HG02938 (cell line): ENCODE measurements at regions not wholly inside any gene's neighbourhood (a gene's known extent, or its start where the extent isn't known, plus 50 kb on each side); places are given as distances from the start of the nearest gene placed in this dataset.

Experiments used
- ATAC-seq: cut with Tn5 transposase; IDR thresholded peaks from one replicate; pipeline ENCODE4 v1.9.1; 2021; ENCODE audit warnings: mild to moderate bottlenecking, moderate library complexity; ENCODE audit not compliant: unreplicated experiment

DNA sequence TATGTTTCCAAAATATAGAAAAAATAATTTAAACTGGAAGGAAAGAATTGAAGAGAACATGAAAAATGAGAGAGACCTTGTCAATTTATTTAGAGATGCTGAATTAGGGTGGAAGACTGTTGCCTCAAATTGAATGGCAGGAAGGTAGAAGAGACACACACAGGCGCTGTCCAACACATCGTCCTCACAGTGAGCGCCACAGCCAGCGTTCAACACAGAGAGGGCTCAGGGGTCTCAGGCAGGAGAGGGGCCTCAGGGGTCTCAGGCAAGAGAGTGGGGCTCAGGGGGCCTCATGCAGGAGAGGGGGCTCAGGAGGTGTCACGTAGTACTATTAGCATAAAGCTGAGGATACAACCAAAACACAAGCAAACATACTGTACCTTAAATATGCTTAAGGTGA lies 65.7 kb downstream of the TMEM18 start:
- no peak for ATAC-seq

DNA sequence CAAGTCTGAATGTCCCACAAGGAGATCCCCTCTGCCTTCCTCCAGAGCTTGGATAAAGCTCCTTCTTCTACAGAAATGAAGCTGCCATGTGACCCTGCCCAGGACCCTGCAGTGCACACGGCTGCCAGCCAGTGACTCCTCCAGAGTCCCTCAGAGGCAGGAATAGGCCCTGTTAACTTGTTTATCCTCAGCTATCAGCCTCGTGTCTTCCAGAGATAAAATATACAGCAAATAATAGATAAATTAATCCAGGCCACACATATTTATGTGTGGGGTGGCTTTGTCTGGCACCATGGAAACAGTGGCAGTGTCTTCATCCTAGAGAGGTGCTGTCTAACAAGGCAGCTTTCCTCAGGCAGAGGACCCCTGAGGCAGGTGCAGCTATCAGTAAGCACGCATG lies 66.7 kb downstream of the TMEM18 start:
- no peak for ATAC-seq

DNA sequence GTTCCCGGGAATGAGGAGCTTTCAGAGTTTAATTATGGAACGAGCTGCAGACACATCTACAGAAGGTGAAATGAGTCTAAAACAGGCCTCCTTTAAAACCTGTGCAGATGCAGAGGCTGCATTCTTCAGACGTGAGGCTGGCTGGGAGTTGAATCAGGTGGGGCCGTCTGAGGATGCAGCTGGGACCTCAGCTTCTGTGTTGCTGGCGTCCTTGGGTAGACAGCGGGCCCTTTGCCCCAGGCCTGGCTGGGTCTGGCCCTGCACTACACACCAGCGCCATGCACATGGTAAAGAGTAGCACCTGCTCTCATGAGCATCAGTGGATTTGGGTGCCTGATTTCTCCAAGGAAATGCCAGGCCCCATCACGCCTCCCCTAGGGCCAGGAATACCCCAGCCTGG lies 67.3 kb downstream of the TMEM18 start:
- ATAC-seq, result no peak

DNA sequence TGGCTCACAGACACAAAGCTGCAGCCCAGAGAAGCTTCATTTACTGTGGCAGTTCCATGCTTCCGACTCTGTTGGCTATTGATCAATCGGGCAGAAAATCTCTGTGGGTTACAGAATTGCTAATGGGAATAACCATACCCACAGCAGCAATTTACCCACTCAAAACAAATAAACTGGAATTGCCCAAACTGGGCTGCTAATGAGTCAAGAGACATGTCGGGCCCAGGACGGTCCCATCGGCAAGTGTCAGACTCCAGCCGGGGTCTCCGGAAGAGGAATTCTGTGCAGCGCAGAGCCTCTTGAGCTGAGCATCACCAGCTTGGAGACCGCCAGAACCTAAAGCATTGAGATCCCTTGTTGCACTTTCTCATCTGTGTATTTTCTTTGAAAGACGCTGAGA lies 67.8 kb downstream of the TMEM18 start:
- ATAC-seq, result no peak

DNA sequence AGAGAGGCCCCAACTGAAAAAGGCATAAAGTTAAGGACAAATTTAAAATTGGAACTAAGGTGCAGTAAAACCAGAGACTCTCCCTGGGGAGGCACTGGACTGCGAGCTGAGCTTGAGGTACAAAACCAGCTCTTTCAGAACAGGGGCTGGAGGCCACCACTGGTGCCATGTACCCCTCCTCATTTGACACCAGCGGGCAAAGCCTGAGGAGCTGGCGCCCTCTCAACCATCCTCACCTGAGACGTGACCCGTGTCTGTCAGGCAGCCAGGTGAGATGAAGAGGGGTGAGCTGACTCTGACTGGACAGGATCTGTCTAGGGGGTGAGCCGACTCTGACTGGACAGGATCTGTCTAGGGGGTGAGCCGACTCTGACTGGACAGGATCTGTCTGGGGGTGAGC lies 68.5 kb downstream of the TMEM18 start:
- ATAC-seq, result no peak

DNA sequence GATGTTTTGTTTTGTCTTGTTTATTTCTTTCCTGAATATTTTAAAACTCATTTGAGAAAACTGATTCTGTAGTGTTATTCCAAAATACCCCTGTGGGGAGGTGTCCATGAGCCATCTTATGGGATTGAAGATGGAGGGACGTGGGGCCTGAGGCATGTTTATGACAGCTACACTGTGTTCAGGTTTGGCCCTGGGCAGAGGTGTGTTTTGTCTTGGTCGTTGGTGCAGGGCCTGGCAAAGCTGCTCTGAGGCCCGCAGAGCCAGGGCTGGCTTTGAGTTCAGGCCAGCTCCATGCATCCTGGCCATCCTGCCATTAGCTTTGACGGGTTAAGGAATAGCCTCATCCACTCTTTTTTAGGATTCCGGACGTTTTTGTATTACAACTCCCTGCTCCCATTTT lies 68.9 kb downstream of the TMEM18 start:
- no peak for ATAC-seq

DNA sequence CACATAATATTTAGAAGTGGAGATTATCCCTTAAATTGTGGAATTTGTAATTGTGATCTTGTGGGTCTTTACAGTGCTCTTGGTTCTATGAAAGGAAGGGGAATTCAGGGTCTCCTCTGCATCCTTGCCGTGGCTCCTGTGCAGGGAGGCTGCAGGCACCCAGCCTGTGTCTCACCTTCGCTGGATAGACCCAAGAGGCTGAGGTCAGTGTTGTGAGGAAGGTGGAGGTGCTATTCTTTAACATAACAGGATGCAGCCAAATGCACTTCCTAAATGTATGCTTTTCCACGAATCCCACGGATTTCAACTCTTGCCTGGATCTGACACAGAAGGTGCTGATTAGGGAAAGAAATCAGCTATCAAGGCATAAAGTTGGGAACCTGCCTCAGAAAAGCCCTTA lies 69.5 kb downstream of the TMEM18 start:
- ATAC-seq, result no peak

DNA sequence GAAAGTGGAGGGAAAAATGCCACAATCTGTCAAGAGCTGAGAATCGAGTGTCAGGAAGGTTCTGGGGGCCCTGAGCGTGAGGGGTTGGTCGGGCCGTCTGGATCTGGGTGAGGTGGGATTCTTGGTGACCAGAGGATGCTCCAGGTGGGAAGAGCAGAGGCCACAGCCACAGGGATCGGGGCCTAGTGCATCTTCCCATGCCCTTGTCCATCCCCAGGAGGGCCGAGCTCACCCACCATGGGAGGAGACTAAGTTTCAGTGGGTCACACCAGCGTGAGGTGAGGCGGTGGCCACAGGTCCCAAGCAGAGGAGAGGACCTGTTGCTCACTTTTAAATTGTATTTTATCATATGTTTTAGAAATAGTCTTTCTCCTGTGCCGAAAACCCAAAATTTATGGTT lies 70.0 kb downstream of the TMEM18 start:
- ATAC-seq, result no peak

DNA sequence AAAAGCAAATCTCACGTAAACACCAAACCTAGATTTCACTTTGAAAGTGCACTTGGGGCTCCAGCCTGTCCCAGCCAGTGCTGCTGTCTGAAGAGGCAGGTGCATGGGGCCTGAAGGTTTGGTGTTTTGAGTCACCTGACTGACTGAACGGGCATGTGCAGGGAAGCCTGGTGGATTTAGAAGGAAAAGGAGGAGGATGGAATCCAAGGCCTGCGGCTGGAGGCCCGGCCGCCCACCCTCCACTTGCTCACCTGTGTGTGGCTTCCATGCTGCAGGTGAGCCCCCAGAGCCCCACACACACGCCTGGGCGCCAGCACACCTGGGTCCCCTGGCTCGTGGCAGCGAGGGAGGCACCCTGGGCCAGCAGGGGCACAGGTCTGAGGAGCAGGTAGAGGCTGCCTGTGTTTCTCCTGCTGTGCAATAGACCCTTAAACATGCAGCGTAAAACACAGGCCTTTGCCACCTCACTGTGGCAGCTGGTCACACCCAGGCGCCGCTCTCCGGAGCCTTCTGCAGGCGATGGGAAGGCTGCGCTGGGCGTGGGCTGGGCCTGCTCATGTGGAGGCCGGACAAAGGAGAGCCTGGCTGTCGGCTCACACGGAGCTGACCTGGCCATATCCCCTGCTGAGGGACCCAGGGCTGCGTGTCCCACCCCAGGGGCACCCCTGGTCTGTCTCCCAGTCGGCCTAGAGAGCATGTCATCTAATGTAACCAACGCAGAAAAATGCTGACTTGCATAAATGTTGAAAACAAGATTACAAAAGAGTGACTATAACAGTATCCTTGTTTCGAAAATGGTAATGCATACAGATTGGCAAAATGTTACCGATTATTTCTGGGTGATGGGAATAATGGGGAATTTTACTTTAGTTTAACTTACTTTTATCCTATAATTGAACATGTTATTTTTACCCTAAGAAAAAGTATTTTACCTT lies 71.3 kb downstream of the TMEM18 start:
- no peak for ATAC-seq

DNA sequence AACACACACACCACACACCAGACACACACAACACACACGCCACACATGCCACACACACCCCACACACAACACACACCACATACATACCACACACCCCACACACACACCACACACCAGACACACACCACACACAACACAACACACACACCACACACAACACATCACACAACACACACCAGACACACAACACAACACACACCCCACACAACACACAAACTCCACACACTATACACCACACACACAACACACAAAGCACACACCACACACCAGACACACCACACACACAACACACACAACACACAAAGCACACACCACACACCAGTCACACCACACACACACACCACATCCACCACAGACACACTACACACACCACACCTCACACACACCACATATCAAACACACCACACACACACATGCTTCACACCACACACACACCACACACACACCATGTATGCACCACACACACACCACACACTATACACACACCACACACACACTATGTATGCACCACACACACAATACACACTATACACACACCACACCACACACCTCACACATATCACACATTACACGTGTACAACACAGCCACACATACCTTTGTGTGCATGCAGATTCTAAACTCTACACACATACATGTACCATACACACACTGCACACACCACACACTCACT lies 72.2 kb downstream of the TMEM18 start:
- no peak for ATAC-seq

DNA sequence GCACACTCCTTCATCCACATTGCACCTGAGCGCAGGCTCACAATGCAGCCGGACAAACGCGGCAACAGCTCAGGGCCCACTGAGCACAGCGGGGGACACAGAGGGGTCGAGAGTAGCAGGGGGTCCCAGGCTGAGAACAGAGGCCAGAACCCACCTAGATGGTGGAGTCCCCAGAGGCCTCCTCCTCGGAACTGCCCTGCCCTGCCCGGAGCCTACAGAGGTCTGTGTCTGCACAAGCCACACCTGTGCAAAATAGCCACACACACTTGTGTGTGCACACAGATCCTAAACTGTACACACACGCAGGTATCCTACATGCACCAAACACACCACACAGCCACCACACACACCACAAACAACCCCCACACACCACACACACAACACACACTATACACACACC lies 72.8 kb downstream of the TMEM18 start:
- no peak for ATAC-seq

DNA sequence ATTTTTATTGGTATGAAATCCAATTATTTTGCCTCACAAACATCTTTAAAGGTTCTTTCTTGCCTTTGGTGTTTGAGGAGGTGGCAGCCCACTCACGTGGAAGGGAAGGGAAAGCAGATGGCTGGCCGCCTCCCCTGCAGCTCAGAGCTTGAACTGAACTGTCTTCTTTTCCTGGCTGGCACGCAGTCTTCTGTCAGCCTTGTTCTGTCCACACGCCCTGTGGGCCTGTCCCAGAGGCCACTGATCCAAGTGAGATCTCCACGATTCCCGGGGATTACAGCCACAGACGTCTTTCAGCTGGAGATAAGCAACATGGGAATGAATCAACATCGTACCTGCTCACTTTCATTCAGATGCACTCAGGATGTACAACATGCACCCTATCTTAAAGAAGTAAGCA lies 73.3 kb downstream of the TMEM18 start:
- ATAC-seq, result no peak

DNA sequence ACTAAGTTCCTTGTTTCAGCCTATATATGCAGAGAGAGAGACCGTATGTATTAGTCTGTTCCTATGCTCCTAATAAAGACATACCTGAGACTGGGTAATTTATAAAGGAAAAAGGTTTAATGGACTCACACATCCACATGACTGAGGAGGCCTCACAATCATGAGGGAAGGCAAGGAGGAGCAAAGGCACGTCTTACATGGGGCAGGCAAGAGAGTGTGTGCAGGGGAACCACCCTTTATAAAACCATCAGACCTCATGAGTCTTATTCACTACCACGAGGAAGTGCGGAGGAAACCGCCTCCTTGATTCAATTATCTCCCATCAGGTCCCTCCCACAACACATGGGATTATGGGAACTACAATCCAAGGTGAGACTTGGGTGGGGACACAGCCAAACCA lies 73.8 kb downstream of the TMEM18 start:
- ATAC-seq, result no peak

DNA sequence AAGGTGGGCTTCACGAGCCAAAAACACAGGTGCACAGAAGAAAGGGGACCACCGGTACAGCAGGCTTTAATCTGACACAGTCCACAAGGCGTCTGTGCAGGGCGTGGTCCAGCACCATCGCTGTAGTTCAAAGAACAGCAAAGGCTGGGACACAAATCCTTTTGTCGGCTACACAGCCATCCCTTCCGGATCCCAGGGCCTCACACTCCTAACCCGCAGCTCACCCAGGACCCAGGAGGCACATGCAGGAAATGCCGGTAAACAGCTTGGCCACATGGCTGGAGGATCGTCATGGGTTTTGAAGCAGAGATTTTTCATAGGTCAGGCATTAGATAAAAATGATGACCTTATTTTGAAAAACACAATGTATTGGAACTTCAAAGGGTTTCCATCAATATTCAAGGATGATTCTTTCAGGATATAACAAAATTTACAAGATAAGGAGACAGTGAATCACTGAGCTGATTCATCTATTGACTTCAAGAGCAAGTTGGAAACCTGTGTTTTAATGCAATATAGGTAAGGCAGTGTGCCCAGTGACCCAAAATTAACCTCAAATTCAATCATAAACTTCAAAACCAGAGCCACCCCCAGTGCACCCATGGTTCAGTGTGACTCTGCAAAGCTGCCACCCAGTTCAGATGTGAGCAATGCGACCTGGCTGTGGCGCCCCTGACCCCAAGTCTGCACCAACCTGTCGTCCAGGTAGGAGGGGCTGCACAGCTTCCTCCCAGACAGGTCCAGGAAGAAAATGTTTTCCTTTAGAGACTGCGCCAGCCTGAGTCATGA lies 74.4 kb downstream of the TMEM18 start:
- ATAC-seq, result no peak

DNA sequence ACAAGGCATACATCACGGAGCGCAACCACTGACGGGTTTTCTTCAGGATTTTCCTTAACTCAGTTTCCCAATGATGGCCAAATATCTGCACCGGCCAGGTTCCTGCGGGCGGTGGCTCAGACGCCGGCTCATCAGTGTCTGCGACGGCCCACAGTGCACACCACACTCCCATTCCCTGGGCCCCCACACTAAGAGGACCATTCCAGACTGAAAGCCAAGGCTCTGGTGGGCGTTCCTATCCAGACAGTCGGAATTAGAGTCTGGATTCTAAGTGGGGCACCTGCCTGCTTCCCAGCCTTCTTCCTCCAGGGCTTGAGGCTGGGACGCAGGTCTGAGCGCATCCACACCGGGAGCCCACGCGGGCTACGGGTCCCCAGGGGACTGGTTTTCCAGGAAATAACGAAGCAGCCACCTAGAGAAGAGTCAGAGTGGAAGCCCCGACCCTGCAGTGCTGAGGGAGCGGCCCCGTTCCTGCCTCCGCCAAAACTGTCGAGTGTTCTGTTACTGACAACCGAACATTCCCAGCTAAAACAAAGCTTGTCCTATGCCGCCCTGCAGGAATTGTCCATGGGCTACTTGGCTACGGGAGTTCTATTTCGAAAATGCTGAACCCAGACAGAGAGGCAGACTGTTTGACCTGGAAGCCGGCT lies 75.3 kb downstream of the TMEM18 start:
- no peak for ATAC-seq

DNA sequence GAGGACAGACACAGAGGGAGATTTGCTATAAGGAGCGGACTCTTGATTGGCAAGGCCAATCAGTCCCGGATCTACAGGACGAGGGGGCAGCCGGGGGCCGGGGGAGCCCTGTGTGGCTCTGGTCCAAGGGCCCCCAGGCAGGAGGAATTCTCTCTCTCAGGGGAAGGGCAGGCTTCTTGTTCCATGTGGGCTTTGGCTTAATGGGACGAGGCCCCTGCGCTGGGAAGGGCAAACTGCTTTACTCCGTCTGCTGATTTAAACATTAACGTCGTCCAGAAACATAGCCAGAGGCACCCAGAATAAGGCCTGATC lies 75.9 kb downstream of the TMEM18 start:
- ATAC-seq, result no peak

DNA sequence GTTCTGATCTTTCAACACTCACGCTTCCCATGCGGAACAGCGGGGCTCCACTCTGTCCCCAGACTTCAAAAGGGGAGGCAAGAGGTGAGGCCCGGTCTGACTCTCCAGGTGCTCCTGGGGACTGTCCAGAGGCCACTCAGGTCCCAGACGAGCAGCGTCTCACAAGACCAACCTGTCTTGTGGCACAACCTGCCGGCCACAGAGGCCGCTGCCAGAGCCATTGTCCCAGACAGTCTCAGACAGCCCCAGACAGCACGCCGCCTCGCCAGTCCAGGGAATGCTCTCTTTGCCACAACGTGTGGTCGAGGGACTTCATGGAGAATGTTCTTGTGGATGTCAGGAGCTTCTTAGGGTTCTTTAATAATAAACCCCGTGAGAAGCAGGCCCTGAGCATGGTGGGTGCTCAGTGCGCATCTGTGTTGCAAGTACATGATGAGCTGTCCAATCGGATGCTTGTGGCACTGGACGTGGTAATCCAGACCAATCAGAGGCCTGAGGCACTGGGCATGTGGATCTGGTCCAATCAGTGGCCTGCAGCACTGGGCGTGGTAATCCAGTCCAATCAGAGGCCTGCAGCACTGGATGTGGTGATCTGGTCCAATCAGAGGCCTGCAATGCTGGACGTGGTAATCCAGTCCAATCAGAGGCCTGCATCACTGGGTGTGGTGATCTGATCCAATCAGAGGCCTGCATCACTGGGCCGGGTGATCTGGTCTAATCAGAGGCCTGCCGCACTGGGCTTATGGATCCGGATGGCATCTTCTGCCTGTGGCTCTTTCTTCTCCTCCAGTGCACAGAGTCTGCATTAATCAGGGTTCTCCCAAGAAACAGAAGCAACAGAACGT lies 76.4 kb downstream of the TMEM18 start:
- ATAC-seq, result no peak

DNA sequence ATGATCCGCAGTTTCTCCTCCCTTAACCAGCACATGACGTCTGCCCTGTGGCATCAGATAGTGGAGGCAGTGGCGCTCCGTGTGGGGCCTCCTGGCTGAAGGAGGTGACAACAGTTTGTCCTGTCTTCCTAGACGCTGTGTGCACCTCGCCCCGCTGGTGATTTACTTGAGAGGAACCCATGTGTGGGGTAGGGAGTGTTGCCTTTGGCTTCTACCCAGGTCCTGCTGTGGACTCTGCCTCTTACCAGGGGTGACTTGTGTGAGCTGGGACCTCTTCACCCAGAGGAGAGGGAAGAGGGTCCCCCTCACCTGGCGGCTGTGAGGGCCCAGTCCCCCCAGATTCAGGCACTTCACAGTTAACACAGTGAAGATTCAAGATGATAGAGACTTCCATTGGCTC lies 77.6 kb downstream of the TMEM18 start:
- no peak for ATAC-seq

DNA sequence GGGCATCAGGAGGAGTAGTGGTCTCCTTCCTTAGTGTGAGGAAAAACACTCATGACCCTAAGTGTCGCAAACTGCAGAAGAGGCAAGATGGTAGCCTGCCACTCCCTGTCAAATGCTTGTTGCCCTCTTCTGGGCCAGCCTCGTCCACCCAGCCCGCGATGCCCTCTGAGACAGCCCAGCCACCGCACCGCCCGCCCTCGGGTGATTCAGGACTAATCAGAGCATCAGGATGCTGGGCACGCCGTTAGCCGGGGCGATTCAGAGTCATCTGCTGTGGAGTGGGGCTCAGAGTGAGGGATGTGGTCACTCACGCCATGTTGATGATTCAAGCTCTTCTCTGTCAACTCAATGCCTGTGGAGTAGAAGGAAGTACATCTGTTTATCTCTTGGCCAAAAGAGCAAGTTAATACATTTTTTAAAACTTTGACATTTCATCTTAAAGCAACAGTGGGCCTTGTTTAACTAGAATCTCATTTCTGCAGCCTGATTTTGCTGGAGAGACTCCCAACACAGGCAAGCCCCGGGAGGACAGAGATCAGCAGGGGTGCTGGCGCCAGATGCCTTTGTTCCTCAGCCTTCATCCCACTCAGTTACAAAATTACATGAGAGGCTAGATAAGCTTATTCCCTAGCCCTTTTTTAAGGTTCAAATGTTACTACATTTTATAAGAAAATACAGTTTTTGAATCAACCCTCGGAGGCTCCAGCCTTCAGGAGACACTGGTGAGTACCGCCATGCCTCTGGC lies 79.0 kb downstream of the TMEM18 start:
- no peak for ATAC-seq
